PC-9 (cell line): ENCODE measurements at regions not wholly inside any gene's neighbourhood (a gene's known extent, or its start where the extent isn't known, plus 50 kb on each side); places are given as distances from the start of the nearest gene placed in this dataset.

Source experiments
- BruUV-seq: library from RNA; stranded (reverse); fragments of 400-500 nt; replicated peaks from 2 replicates; lab custom pipeline; 2021; lab: Mats Ljungman, UMichigan
- CTCF ChIA-PET: fragments of 300-600 bp; sonication (Branson Sonifier 250); formaldehyde crosslinking; loops from one replicate; lab custom pipeline; 2022; ENCODE audit warnings: antibody characterized with exemption; lab: Charles Lee
- POLR2A ChIA-PET: fragments of 300-600 bp; sonication (Branson Sonifier 250); formaldehyde crosslinking; loops from one replicate; lab custom pipeline; 2022; ENCODE audit warnings: antibody characterized with exemption; ENCODE audit not compliant: unreplicated experiment; lab: Charles Lee
- DNase-seq, 2 experiments: peaks; one replicate each; pipeline versions ENCODE4 v3.0.0 to v3.0.0-alpha.2; 2015 to 2022; ENCODE audit warnings: mixed read lengths in 1 of 2
- H2AFZ ChIP-seq: fragments of 200-600 bp; sonication (generic); 2 replicates; pipeline ENCODE4 v1.8.1; 2017; ENCODE audit warnings: antibody characterized with exemption
- H3F3A ChIP-seq: fragments of 200-600 bp; sonication (generic); 2 replicates; pipeline ENCODE4 v1.8.1; 2017; ENCODE audit warnings: antibody characterized with exemption, mild to moderate bottlenecking, low read depth; ENCODE audit not compliant: insufficient read depth
- H3K27ac ChIP-seq: fragments of 200-600 bp; sonication (generic); 2 replicates; pipeline ENCODE4 v1.6.1; 2016; ENCODE audit warnings: mixed run types
- H3K27me3 ChIP-seq: fragments of 200-600 bp; sonication (generic); 2 replicates; pipeline ENCODE4 v1.6.1; 2016; ENCODE audit warnings: low read depth, mixed run types; ENCODE audit not compliant: insufficient read depth
- H3K36me3 ChIP-seq: fragments of 200-600 bp; sonication (generic); 2 replicates; pipeline ENCODE4 v1.6.1; 2016; ENCODE audit warnings: low read depth, mixed run types
- H3K4me1 ChIP-seq: fragments of 200-600 bp; sonication (generic); replicated peaks from 2 replicates; pipeline ENCODE4 v1.6.1; 2016; ENCODE audit warnings: mixed run types; ENCODE audit not compliant: insufficient read depth
- H3K4me2 ChIP-seq: fragments of 200-600 bp; sonication (generic); 2 replicates; pipeline ENCODE4 v1.6.1; 2017; ENCODE audit warnings: mixed run types
- H3K4me3 ChIP-seq: fragments of 200-600 bp; sonication (generic); 2 replicates; pipeline ENCODE4 v1.6.1; 2016; ENCODE audit warnings: mixed run types
- H3K79me2 ChIP-seq: fragments of 200-600 bp; sonication (generic); 2 replicates; pipeline ENCODE4 v1.6.1; 2017; ENCODE audit warnings: low read depth, mixed run types
- H3K9me2 ChIP-seq: fragments of 200-600 bp; sonication (generic); 2 replicates; pipeline ENCODE4 v1.8.1; 2017; ENCODE audit warnings: mild to moderate bottlenecking; ENCODE audit not compliant: insufficient read depth
- H3K9me3 ChIP-seq: fragments of 200-600 bp; sonication (generic); 2 replicates; pipeline ENCODE4 v1.8.1; 2016; ENCODE audit warnings: low read depth; ENCODE audit not compliant: insufficient read depth
- H4K20me1 ChIP-seq: fragments of 200-600 bp; sonication (generic); 2 replicates; pipeline ENCODE4 v1.8.1; 2017; ENCODE audit not compliant: insufficient read depth
- CTCF ChIP-seq: fragments of 200-600 bp; sonication (generic); conservative IDR thresholded peaks from 2 replicates; pipeline ENCODE4 v1.6.1; 2017; ENCODE audit warnings: mixed run types, antibody characterized with exemption, mild to moderate bottlenecking, moderate library complexity
- EZH2 ChIP-seq: fragments of 200-600 bp; sonication (generic); IDR thresholded peaks from 2 replicates; pipeline ENCODE4 v1.8.0; 2017; ENCODE audit warnings: antibody characterized with exemption, low read depth
- intact Hi-C: fragments of 100-400 bp; cut with micrococcal nuclease; formaldehyde crosslinking; loops from one replicate; pipeline ENCODE4 v1.10.0; 2022; ENCODE audit not compliant: unreplicated experiment

GRCh38 chr2:219720956-219721355 is 93.5 kb downstream of the SLC4A3 start:
- CTCF ChIA-PET: no interaction called here

DNA sequence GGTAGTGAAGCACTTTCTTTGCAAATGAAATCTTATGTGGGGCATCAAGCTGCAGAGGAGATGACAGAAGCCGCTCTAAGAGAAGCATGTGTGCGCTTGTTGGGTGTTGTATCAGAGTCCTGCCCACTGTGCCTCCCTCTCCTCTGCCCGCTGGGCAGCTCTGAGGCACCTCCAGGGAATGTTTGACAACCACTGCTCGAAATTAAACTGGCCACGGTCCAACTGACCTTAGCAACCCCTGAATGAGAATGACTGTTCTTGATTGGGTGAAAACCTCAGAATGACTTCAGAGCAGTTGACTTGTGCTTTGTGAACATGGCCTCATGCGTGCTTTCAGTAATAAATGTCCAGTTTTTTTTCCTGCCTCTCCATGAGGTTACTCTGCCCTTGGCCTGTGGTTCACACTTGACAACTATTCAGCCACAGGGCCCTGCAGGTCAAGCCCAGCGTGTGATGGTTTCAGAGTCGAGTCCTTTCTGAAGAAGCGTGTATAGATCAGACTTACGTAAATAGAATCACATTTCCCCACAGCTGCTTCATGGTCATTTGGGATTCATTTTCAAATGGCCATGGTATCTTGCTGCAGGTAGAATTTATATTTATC is 94.9 kb downstream of the SLC4A3 start:
- no peak for DNase-seq

More at GRCh38 chr2:219720956-219721355, 93.5 kb downstream of the SLC4A3 start:
- Histone ChIP-seq H3K4me3 (no peak overlapping the region), H4K20me1 (no peaks in the 10 kb centered on the region), H3K4me2 (no peak overlapping the region), H2AFZ (no peak overlapping the region), H3K36me3 (no peaks in the 10 kb centered on the region), H3K9me3 (no peaks in the 10 kb centered on the region; the same call in 1 of the 2 replicates), H3K27ac (no peak overlapping the region), H3K27me3 (no peaks in the 10 kb centered on the region), H3F3A (peaks cover 6% of the 10 kb centered on the region; the same call in 1 of the 2 replicates), H3K4me1 (0 out of 2 replicates have a peak, but pooled peaks cover 13% of the 10 kb centered on the region), H3K9me2 (no peaks in the 10 kb centered on the region), H3K79me2 (no peaks in the 10 kb centered on the region)
- BruUV-seq: no TSS peak
- no peak for DNase-seq
- POLR2A ChIA-PET: no interaction called here
- TF ChIP-seq CTCF (no peak), EZH2 (no peak)
- intact Hi-C loops: no loop called here

GRCh38 chr2:219723311-219723710 is 95.9 kb downstream of the SLC4A3 start:
- no peak overlapping the region for H2AFZ ChIP-seq
- H3K9me3 ChIP-seq: no peaks in the 10 kb centered on the region; the same call in 1 of the 2 replicates
- H3K4me2 ChIP-seq: no peak overlapping the region
- no peaks in the 10 kb centered on the region for H3F3A ChIP-seq
- H3K4me3 ChIP-seq: no peak overlapping the region
- no peaks in the 10 kb centered on the region for H4K20me1 ChIP-seq
- H3K4me1 ChIP-seq: 0 out of 2 replicates have a peak, but pooled peaks cover 3% of the 10 kb centered on the region
- no peaks in the 10 kb centered on the region for H3K27me3 ChIP-seq
- no peaks in the 10 kb centered on the region for H3K9me2 ChIP-seq
- no peak for DNase-seq
- no TSS peak for BruUV-seq
- POLR2A ChIA-PET: no interaction called here
- intact Hi-C loops: no loop called here
- H3K79me2 ChIP-seq: no peaks in the 10 kb centered on the region
- no peak for TF ChIP-seq CTCF
- TF ChIP-seq EZH2: no peak
- H3K36me3 ChIP-seq: no peaks in the 10 kb centered on the region
- CTCF ChIA-PET: no interaction called here
- no peak overlapping the region for H3K27ac ChIP-seq

More for the DNA sequence above, 94.9 kb downstream of the SLC4A3 start:
- intact Hi-C loops: no loop called here
- ChIA-PET POLR2A (no interaction called here), CTCF (no interaction called here)
- Histone ChIP-seq H3K4me1 (0 out of 2 replicates have a peak, but pooled peaks cover 13% of the 10 kb centered on the region), H3K27ac (no peak overlapping the region), H3K4me3 (no peak overlapping the region), H3F3A (peaks cover 6% of the 10 kb centered on the region; the same call in 1 of the 2 replicates), H3K79me2 (no peaks in the 10 kb centered on the region), H2AFZ (no peak overlapping the region), H3K9me3 (no peaks in the 10 kb centered on the region; the same call in 1 of the 2 replicates), H3K36me3 (no peaks in the 10 kb centered on the region), H3K4me2 (no peak overlapping the region), H3K27me3 (no peaks in the 10 kb centered on the region), H4K20me1 (no peaks in the 10 kb centered on the region), H3K9me2 (no peaks in the 10 kb centered on the region)
- no peak for TF ChIP-seq EZH2
- TF ChIP-seq CTCF: no peak
- BruUV-seq: no TSS peak
